ENCODE measurements at regions not wholly inside any gene's neighbourhood (a gene's known extent, or its start where the extent isn't known, plus 50 kb on each side); places are given as distances from the start of the nearest gene placed in this dataset.

GRCh38 chr2:39501412-39501811, 64.3 kb upstream of the MAP4K3 start:
- TF ChIP-seq CTCF (IDR thresholded peaks at IDR 0.05) (no peak), ZFX (IDR thresholded peaks at IDR 0.05; ENCODE audit: borderline replicate concordance) (no peak)

Data from 22Rv1 (cell line).